MM.1S (cell line): ENCODE measurements at regions not wholly inside any gene's neighbourhood (a gene's known extent, or its start where the extent isn't known, plus 50 kb on each side); places are given as distances from the start of the nearest gene placed in this dataset.

Experiments used
- EZH2 ChIP-seq: fragments of 300-600 bp; sonication (generic); optimal IDR thresholded peaks from 2 replicates; pipeline ENCODE3; 2017; ENCODE audit warnings: low read depth, mild to moderate bottlenecking, antibody characterized with exemption, low read length, mixed read lengths
- TF ChIP-seq, protein P1 (sequence below): fragments of 300-600 bp; sonication (generic); IDR thresholded peaks from 2 replicates; pipeline ENCODE4 v1.5.1; 2016; ENCODE audit warnings: antibody characterized with exemption, low read length, mixed read lengths

DNA sequence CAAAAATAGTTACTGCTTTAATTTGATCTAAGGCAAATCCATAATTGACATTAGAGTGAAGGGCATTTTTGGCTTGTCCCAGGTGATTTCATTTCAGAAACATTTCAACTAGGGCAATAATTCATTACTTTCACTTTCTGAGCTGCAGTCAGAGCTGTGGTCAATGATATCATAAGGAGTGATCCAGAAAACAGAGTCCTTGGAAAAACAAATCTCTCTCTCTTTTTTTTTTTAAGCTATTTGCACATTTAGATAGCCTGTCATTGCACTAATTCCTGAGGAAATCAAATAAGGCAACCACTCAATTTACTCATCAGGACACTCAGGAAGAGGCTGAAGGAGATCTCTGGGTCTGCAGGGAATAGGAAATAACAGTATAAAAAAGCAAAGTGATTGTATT is 269.5 kb upstream of the LRRC3B start:
- TF ChIP-seq, protein P1, sequence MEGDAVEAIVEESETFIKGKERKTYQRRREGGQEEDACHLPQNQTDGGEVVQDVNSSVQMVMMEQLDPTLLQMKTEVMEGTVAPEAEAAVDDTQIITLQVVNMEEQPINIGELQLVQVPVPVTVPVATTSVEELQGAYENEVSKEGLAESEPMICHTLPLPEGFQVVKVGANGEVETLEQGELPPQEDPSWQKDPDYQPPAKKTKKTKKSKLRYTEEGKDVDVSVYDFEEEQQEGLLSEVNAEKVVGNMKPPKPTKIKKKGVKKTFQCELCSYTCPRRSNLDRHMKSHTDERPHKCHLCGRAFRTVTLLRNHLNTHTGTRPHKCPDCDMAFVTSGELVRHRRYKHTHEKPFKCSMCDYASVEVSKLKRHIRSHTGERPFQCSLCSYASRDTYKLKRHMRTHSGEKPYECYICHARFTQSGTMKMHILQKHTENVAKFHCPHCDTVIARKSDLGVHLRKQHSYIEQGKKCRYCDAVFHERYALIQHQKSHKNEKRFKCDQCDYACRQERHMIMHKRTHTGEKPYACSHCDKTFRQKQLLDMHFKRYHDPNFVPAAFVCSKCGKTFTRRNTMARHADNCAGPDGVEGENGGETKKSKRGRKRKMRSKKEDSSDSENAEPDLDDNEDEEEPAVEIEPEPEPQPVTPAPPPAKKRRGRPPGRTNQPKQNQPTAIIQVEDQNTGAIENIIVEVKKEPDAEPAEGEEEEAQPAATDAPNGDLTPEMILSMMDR: no peak
- no peak for TF ChIP-seq EZH2
